GM12864 (cell line): ENCODE measurements at regions not wholly inside any gene's neighbourhood (a gene's known extent, or its start where the extent isn't known, plus 50 kb on each side); places are given as distances from the start of the nearest gene placed in this dataset.

Experiments used
- DNase-seq: peaks from one replicate; pipeline ENCODE4 v3.0.0-alpha.2; 2011; ENCODE audit warnings: low read depth
- H3K4me3 ChIP-seq: 2 replicates; pipeline ENCODE4 v1.5.1; 2011; ENCODE audit warnings: mild to moderate bottlenecking, low read depth, low read length, control low read depth
- TF ChIP-seq, protein P1 (sequence below): IDR thresholded peaks from 2 replicates; pipeline ENCODE4 v1.5.1; 2011; ENCODE audit warnings: low read depth, mild to moderate bottlenecking, moderate library complexity, low read length, control low read depth, inconsistent platforms; ENCODE audit errors: missing control alignments

DNA sequence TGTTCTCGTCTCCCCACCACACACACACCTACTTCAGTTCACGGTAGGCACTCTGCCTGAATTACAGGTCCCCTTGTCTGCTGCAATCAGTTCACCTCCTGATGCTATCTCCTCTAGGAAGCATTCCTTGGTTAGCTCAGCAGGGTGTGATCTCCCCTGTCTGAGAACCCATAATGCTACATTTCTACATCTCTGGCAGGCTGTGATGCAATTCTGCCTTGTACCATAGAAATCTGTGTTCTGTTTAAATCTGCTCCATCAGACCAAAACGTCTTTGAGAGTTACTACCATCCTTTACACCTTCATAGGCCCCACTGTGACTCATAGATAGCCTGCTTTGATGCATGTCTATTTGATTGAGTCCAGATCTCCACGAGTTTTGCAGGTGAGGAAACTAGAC is 103.9 kb downstream of the TTC32 start:
- H3K4me3 ChIP-seq, result no peak overlapping the region
- TF ChIP-seq, protein P1, sequence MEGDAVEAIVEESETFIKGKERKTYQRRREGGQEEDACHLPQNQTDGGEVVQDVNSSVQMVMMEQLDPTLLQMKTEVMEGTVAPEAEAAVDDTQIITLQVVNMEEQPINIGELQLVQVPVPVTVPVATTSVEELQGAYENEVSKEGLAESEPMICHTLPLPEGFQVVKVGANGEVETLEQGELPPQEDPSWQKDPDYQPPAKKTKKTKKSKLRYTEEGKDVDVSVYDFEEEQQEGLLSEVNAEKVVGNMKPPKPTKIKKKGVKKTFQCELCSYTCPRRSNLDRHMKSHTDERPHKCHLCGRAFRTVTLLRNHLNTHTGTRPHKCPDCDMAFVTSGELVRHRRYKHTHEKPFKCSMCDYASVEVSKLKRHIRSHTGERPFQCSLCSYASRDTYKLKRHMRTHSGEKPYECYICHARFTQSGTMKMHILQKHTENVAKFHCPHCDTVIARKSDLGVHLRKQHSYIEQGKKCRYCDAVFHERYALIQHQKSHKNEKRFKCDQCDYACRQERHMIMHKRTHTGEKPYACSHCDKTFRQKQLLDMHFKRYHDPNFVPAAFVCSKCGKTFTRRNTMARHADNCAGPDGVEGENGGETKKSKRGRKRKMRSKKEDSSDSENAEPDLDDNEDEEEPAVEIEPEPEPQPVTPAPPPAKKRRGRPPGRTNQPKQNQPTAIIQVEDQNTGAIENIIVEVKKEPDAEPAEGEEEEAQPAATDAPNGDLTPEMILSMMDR, result no peak
- DNase-seq, result no peak

- TF ChIP-seq, protein P1, result no peak
- no peak overlapping the region for H3K4me3 ChIP-seq
These were observed 104.5 kb downstream of the TTC32 start for GRCh38 chr2:19797243-19797810.

GRCh38 chr2:19796035-19796695 is 105.6 kb downstream of the TTC32 start:
- TF ChIP-seq, protein P1, result no peak
- H3K4me3 ChIP-seq, result no peak overlapping the region
- no peak for DNase-seq

More at GRCh38 chr2:19797243-19797810, 104.5 kb downstream of the TTC32 start:
- no peak for DNase-seq

GRCh38 chr2:19793132-19793750 is 108.5 kb downstream of the TTC32 start:
- H3K4me3 ChIP-seq, result no peak overlapping the region
- TF ChIP-seq, protein P1, result no peak
- DNase-seq, result no peak

GRCh38 chr2:19790291-19790690 is 111.5 kb downstream of the TTC32 start:
- TF ChIP-seq, protein P1, result no peak
- no peak overlapping the region for H3K4me3 ChIP-seq
- DNase-seq, result no peak

DNA sequence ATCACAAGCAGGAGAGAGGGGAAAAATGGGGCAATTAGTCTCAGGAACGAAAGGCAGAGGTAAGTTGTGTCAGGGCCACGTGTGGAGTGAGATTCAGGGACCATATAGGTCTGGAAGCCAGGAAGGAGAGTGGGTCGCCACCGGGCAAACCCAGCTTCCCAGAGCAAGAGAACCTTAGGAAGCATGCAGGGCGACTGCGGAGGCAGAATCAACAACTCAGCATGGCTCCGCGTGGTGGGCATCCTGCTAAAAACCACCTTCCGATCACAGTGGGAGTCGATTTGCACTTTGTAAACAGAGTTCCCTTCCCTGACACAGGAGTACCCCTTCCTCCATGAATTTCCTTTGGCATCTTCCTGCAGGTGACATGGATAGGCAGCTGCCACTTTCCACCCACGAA is 114.6 kb downstream of the TTC32 start:
- TF ChIP-seq, protein P1, result no peak
- DNase-seq, result no peak
- no peak overlapping the region for H3K4me3 ChIP-seq
